Karpas-422 (cell line): ENCODE measurements at regions not wholly inside any gene's neighbourhood (a gene's known extent, or its start where the extent isn't known, plus 50 kb on each side); places are given as distances from the start of the nearest gene placed in this dataset.
"Not testable (repeated sequence)": the region's sequence is repeated elsewhere in the genome, so short reads cannot be mapped to it uniquely, and the experiment has no call there.

Experiments used
- DNase-seq: peaks from one replicate; pipeline ENCODE4 v3.0.0-alpha.2; 2015
- H2AFZ ChIP-seq: fragments of 200-600 bp; sonication (generic); 2 replicates; pipeline ENCODE4 v1.6.1; 2014; ENCODE audit warnings: antibody characterized with exemption, low read length, mixed read lengths
- H3K27ac ChIP-seq: fragments of 200-600 bp; sonication (generic); 2 replicates; pipeline ENCODE4 v1.5.1; 2014; ENCODE audit warnings: mild to moderate bottlenecking, low read length, moderate library complexity
- H3K27me3 ChIP-seq: fragments of 200-600 bp; sonication (generic); 2 replicates; pipeline ENCODE4 v1.6.1; 2014; ENCODE audit warnings: low read length, mixed read lengths
- H3K36me3 ChIP-seq: fragments of 200-600 bp; sonication (generic); 2 replicates; pipeline ENCODE4 v1.6.1; 2014; ENCODE audit warnings: low read length, mixed read lengths; ENCODE audit not compliant: insufficient read depth
- H3K4me1 ChIP-seq: fragments of 200-600 bp; sonication (generic); 2 replicates; pipeline ENCODE4 v1.6.1; 2014; ENCODE audit warnings: mild to moderate bottlenecking, low read length, mixed read lengths
- H3K4me2 ChIP-seq: fragments of 200-600 bp; sonication (generic); 2 replicates; pipeline ENCODE4 v1.6.1; 2014; ENCODE audit warnings: low read length, low read depth, mild to moderate bottlenecking; ENCODE audit not compliant: poor library complexity, severe bottlenecking
- H3K4me3 ChIP-seq: fragments of 200-600 bp; sonication (generic); 2 replicates; pipeline ENCODE4 v1.5.1; 2014; ENCODE audit warnings: mild to moderate bottlenecking, antibody characterized with exemption, low read length, mixed read lengths
- H3K79me2 ChIP-seq: fragments of 200-600 bp; sonication (generic); 2 replicates; pipeline ENCODE4 v1.6.1; 2014; ENCODE audit warnings: mild to moderate bottlenecking, low read length, mixed read lengths
- H3K9ac ChIP-seq: fragments of 200-600 bp; sonication (generic); 2 replicates; pipeline ENCODE4 v1.6.0; 2014; ENCODE audit warnings: low read length
- H3K9me2 ChIP-seq: fragments of 200-600 bp; sonication (generic), shearing (Covaris generic); replicated peaks from 2 replicates; pipeline ENCODE4 v1.6.0; 2014; ENCODE audit warnings: mild to moderate bottlenecking, low read length, moderate library complexity; ENCODE audit not compliant: insufficient read depth
- H3K9me3 ChIP-seq: fragments of 300-700, 200-600 bp; sonication (generic); 2 replicates; pipeline ENCODE4 v1.6.1; 2014; ENCODE audit warnings: low read length, mixed read lengths
- H4K20me1 ChIP-seq: fragments of 200-600 bp; sonication (generic); 2 replicates; pipeline ENCODE4 v1.6.1; 2014; ENCODE audit warnings: mild to moderate bottlenecking, antibody characterized with exemption, low read length, low read depth; ENCODE audit not compliant: insufficient read depth

GRCh38 chr9:13034694-13035002, 244.8 kb downstream of the MPDZ start:
- no peak for DNase-seq
- H4K20me1 ChIP-seq, result no peaks in the 10 kb centered on the region
- no peaks in the 10 kb centered on the region for H3K27me3 ChIP-seq
- H3K9ac ChIP-seq, result no peak overlapping the region
- H3K79me2 ChIP-seq, result no peaks in the 10 kb centered on the region
- H3K9me3 ChIP-seq, result no peaks in the 10 kb centered on the region
- H3K4me1 ChIP-seq, result 0 out of 2 replicates have a peak, but pooled peaks cover 3% of the 10 kb centered on the region
- no peak overlapping the region for H3K27ac ChIP-seq
- H3K9me2 ChIP-seq, result no peaks in the 10 kb centered on the region
- no peak overlapping the region for H2AFZ ChIP-seq
- no peak overlapping the region for H3K4me2 ChIP-seq
- no peak overlapping the region for H3K4me3 ChIP-seq
- H3K36me3 ChIP-seq, result no peaks in the 10 kb centered on the region

- Histone ChIP-seq H3K27me3 (no peaks in the 10 kb centered on the region), H3K27ac (no peak overlapping the region), H4K20me1 (no peaks in the 10 kb centered on the region), H3K4me1 (0 out of 2 replicates have a peak, but pooled peaks cover 3% of the 10 kb centered on the region), H3K9me3 (no peaks in the 10 kb centered on the region), H3K36me3 (no peaks in the 10 kb centered on the region), H3K4me3 (no peak overlapping the region), H3K79me2 (no peaks in the 10 kb centered on the region), H3K9ac (no peak overlapping the region), H3K9me2 (no peaks in the 10 kb centered on the region), H3K4me2 (no peak overlapping the region), H2AFZ (no peak overlapping the region)
- DNase-seq, result no peak
Observed at GRCh38 chr9:13035822-13036221, 243.7 kb downstream of the MPDZ start.

GRCh38 chr9:13037808-13038207, 241.7 kb downstream of the MPDZ start:
- not testable (repeated sequence) for H2AFZ ChIP-seq, H3K9ac ChIP-seq, DNase-seq, H3K27ac ChIP-seq, H3K36me3 ChIP-seq, H3K4me1 ChIP-seq, H3K9me2 ChIP-seq, H3K4me3 ChIP-seq, H4K20me1 ChIP-seq, H3K9me3 ChIP-seq, H3K79me2 ChIP-seq, H3K27me3 ChIP-seq, H3K4me2 ChIP-seq

- Histone ChIP-seq H3K9ac (no peak overlapping the region), H3K4me1 (no peaks in the 10 kb centered on the region), H3K9me3 (no peaks in the 10 kb centered on the region), H2AFZ (no peak overlapping the region), H3K9me2 (no peaks in the 10 kb centered on the region), H3K36me3 (no peaks in the 10 kb centered on the region), H3K27ac (no peak overlapping the region), H3K27me3 (no peaks in the 10 kb centered on the region), H3K79me2 (no peaks in the 10 kb centered on the region), H3K4me3 (no peak overlapping the region), H4K20me1 (no peaks in the 10 kb centered on the region), H3K4me2 (no peak overlapping the region)
- no peak for DNase-seq
Observed at GRCh38 chr9:13047827-13048587, 231.5 kb downstream of the MPDZ start.

- no peaks in the 10 kb centered on the region for H3K9me2 ChIP-seq
- H3K9me3 ChIP-seq, result no peaks in the 10 kb centered on the region
- no peaks in the 10 kb centered on the region for H4K20me1 ChIP-seq
Observed at GRCh38 chr9:13049223-13049622, 230.3 kb downstream of the MPDZ start.

DNA sequence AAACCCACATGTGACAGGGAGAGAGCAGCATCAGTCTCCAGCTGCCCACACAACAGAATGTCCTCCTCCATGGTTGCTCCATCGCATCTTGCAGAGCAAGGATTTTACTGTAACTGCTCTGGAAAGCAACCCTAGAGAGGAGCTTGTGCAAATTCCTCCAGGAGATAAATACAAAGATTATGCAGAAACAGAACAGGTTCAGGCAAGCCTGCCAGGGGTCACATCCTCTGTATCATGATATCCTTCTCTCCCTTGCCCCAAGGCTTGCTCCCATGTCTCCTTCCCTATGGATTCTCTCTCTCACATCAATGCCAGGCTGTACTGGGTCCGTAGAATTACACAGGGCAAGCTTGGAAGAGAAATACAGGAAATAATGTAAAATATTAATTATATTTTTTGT, 226.0 kb downstream of the MPDZ start:
- no peak overlapping the region for H3K4me3 ChIP-seq
- no peaks in the 10 kb centered on the region for H3K4me1 ChIP-seq
- no peak overlapping the region for H3K4me2 ChIP-seq
- H3K9me2 ChIP-seq, result no peaks in the 10 kb centered on the region
- no peak for DNase-seq
- H3K9me3 ChIP-seq, result no peaks in the 10 kb centered on the region
- H4K20me1 ChIP-seq, result no peaks in the 10 kb centered on the region
- no peak overlapping the region for H3K9ac ChIP-seq
- H2AFZ ChIP-seq, result no peak overlapping the region
- H3K27ac ChIP-seq, result no peak overlapping the region
- H3K27me3 ChIP-seq, result no peaks in the 10 kb centered on the region
- no peaks in the 10 kb centered on the region for H3K79me2 ChIP-seq
- no peaks in the 10 kb centered on the region for H3K36me3 ChIP-seq

More at GRCh38 chr9:13049223-13049622, 230.3 kb downstream of the MPDZ start:
- no peaks in the 10 kb centered on the region for H3K36me3 ChIP-seq
- H3K9ac ChIP-seq, result no peak overlapping the region
- H2AFZ ChIP-seq, result no peak overlapping the region
- H3K27ac ChIP-seq, result no peak overlapping the region
- no peak overlapping the region for H3K4me2 ChIP-seq
- no peaks in the 10 kb centered on the region for H3K79me2 ChIP-seq
- H3K27me3 ChIP-seq, result no peaks in the 10 kb centered on the region
- H3K4me3 ChIP-seq, result no peak overlapping the region
- DNase-seq, result no peak
- no peaks in the 10 kb centered on the region for H3K4me1 ChIP-seq

- H3K4me3 ChIP-seq, result no peak overlapping the region
- H3K4me2 ChIP-seq, result no peak overlapping the region
- no peaks in the 10 kb centered on the region for H4K20me1 ChIP-seq
- DNase-seq, result no peak
- no peaks in the 10 kb centered on the region for H3K9me3 ChIP-seq
- H3K79me2 ChIP-seq, result no peaks in the 10 kb centered on the region
- H3K4me1 ChIP-seq, result no peaks in the 10 kb centered on the region
- no peaks in the 10 kb centered on the region for H3K27me3 ChIP-seq
- no peak overlapping the region for H3K9ac ChIP-seq
- no peak overlapping the region for H2AFZ ChIP-seq
- no peaks in the 10 kb centered on the region for H3K36me3 ChIP-seq
- H3K9me2 ChIP-seq, result no peaks in the 10 kb centered on the region
- no peak overlapping the region for H3K27ac ChIP-seq
Observed at GRCh38 chr9:13054389-13054788, 225.1 kb downstream of the MPDZ start.
